HG03432 (cell line): ENCODE measurements at regions not wholly inside any gene's neighbourhood (a gene's known extent, or its start where the extent isn't known, plus 50 kb on each side); places are given as distances from the start of the nearest gene placed in this dataset.

Experiments used
- ATAC-seq: cut with Tn5 transposase; IDR thresholded peaks from one replicate; pipeline ENCODE4 v1.9.1; 2021; ENCODE audit warnings: mild to moderate bottlenecking, moderate library complexity; ENCODE audit not compliant: unreplicated experiment

DNA sequence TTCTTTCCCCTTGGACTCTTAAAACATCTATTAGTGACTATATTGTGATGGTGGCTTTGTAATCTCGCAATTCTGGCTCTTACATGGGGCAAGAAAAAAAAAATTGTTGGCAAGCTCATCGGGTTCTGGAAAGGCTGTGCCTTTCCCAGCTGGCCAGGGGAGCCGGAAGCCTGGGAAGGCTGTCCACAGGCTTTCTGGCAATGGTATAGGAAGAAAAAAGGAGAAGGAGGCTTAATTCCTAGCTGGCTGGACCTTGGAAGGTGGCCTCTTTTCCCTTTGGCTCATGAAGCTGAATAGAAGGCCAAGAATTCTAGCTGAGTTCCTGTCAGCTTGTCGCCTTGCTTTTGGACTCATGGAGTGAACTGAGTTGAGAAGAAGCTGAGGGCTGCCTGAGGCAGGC is 243.5 kb upstream of the SEMA6D start:
- ATAC-seq: no peak

DNA sequence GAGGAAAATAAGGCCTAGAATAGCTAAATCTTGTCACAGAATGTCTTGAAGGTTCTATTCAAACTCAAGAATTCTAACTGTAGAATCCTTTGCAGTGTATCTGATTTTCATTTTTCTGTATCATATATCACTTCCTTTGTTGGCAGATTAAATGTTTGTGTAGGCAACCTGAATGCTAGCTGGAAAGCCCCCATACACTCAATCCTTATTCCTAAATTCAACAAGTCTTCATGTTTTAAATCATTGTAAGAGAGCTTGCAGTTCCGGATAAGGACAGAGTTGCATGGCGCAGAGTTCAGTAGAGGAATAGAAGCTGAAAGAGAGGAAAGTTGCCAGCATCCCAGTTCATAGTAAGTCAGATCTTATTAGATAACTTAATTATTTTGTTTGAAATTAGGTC is 242.0 kb upstream of the SEMA6D start:
- no peak for ATAC-seq

DNA sequence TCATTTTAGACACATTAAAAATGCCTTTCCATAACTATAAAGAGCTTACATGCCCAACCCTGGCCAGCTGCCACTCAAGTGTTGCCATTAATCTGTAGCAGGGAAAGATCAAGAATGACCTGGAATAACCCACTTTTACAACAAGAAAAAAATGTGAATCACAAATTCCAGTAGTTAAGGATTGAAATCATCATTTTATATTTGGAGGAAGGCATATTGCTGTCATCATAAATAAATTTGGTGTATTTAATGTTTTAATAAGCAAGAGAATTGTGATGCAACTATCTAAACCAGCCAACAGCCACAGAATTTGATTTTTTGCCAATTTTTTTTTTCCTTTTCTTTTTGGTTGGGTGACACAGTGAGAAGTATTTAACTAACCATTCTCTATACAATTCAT is 240.0 kb upstream of the SEMA6D start:
- ATAC-seq: no peak

DNA sequence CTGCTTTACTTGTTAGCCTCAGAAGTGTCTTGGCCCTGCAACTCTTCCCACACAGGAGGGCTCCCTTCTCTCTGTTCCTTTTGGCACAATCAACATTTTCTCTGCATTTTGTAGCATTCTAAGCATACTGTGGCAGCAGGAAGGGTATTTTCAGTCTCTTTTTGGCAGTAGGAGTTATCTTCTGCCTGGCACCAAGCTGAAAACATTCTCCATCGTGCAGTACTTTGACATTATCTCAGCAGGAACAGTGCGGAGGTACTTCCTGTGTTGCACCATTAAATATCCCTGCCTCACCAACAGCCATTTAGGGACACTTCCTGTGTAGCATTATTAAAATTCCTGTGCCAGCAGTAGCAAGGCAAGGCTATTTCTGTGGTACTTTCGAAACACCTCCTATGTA is 233.2 kb upstream of the SEMA6D start:
- ATAC-seq: no peak

DNA sequence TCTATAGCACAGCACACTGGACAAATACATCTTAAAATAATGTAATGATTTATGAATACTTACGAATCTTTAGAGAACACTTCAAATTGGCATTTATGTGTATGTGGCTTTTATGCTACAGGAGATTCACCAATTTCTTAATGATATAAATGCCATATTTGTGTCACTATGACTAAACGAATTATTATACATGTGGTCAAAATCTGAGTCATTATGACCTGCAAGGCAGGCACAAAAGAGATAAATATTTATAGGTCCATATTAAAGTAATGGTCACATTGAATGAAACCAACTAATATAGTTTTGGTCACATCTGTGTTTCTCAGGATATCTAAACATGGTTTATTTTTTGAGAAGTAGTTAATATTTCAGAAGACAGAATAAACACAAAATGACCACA is 232.3 kb upstream of the SEMA6D start:
- no peak for ATAC-seq

DNA sequence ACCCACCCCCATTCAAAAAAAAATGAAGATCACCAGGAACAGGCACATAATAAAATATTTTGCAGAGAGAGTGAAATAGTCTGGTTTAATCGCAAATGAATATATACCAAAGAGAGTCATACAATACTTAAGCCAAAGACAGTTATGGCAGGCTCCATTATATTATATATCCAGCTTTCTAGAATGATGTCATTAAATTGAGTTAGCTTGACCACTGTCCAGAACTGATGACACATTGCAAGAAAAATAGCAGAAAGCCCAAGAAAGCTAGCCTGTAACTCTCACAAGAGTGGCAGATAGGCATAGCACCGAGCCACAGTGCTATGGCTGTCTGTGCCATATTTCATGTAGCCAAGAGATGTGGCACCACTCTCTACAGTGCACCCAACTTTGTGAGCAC is 231.9 kb upstream of the SEMA6D start:
- no peak for ATAC-seq

DNA sequence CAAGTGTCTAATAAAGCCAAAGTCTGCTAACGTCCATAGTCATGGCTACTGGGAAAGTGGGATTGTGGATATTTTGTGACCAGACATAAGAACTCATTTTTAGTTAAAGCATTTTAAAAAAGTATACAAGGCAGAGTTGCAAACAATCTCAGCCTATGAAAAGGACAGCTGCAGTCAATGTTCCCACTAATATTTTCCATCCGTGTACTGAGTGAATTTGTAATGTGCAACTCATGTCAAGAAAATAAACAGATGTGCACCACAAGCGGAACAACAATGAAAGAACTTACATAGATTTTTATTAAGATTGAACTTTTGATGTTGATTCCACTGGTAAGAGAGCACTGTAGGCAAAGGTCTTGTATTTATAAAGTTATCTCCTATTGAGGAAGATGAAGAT is 231.3 kb upstream of the SEMA6D start:
- ATAC-seq: no peak

DNA sequence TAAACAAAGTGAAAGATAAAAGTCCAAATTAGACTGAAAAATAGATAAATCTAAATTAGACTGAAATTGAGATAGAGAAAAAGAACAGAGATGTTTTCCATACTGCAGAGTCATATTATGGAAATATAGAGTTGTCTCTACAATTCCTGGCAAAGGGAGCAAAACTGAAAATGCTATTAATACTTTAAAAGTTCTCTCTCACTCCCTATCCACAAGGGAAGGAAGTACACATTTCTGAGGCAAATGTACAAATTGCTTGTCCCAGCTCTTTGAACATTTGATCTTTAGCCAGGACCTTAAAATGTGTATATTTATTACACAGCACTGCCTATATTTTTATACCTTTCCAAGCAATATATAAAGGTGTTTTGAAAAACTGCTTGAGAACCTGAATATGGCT is 225.1 kb upstream of the SEMA6D start:
- ATAC-seq: no peak

DNA sequence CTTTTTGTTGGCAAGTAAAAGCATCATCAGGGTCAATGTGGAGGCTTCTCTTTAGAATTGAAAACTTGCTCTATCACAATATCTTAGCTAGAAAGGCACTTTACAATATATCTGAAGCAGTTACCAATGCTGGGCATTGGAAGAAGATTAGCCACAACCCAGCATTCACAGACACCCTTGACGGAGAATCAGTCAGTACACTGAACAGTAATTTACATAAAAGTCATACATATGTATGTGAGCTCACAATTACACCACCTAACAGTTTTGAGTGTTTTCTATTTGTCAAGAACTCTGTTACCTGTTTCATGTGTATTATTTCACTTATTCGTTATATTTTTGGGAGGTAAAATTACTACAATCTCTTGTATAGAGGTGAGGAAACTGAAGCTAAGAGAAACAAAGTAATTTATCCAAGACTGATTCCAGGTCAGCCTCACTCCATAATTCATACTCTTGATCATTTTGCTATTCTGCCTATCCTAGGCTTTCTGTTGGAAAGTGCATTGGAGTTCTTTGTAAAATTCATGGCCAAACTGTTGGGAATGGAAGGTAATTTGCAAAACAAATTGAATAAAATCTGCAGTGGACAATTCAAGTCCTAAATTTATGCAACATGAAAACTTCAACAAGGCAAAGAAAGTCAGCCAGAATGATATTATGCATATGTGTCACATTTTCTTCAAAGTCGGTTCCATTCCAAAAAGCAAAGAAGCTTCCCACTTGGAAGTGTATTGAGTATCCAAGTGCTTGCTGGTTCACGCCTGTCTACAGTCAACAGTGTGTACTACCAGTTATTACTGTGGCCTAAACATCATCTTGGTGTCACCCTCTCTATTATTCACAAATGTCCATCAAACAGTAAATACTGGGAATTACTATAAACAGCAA is 223.7 kb upstream of the SEMA6D start:
- no peak for ATAC-seq

DNA sequence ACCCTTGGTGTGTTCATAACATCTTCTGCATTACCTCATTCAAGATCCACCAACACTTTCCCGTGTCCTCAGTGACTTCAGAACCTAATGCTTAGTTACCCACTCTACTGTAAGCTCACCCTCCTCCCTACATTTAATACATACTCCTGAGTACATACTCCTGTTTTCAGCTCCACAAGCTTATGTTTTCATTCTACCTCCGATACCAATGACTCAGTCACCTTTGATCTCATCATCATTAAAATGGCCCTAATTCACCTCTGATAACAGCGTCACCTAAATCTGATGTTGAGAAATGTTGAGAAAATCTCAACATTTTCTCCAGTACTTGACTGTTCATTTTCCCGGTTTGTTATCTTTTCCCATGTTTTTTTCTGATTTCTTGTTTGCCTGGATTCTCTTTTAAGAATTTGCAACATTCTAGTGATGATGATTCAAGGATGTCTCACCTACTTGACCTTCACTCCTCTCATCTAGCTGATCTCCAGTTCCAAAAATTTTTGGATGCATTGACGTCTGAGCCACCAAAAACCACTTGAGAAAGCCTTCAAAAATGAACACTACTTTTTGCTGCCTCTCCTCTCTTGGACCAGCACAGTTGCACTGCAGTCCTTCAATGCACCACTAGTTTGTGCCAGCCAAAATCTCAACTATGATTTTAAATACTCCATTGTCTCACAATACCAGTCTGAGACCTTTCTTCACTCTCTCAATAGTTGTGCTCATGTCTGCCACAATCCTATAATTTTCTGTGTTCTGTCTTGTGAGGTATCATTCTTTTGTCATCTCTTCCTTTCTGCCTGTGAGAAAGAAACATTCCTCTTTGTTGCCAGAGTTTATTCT is 220.7 kb upstream of the SEMA6D start:
- ATAC-seq: no peak

DNA sequence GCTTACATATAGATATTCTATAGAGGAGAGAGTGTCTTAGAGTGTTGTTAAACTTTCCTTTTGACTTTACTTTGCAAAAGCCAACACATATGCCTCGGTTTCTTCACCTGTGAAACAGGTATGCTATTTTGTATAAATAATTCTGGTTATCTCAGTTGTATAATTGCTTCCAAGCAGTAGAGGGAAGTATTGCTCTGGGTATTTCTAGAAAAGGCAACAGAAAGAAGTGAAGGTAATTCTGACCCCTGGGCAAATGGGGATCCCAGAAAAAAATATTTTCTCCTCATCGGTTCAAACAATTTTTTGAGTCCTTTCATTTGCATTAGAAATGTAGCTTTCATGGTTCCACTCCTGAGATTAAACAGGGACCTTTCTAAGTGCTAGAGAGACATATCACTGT is 216.5 kb upstream of the SEMA6D start:
- no peak for ATAC-seq

DNA sequence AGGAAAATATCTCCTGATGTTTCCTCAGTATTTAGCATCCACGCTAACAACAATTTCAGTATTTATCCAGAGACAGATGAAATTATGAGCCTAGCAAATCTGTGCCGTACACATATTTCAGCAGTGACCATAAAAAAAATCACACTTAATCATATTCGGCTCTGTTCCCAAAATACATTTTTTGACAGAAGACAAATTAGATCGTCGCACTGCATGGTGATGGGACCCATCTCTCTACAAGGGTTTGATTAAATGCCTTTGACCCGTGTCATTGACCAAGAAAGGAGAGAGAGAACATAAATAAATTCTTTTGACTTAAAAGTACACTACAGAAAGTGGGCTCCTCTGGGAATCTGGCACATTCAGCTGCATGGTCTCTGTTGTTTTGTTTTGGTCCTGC is 215.3 kb upstream of the SEMA6D start:
- ATAC-seq: no peak

DNA sequence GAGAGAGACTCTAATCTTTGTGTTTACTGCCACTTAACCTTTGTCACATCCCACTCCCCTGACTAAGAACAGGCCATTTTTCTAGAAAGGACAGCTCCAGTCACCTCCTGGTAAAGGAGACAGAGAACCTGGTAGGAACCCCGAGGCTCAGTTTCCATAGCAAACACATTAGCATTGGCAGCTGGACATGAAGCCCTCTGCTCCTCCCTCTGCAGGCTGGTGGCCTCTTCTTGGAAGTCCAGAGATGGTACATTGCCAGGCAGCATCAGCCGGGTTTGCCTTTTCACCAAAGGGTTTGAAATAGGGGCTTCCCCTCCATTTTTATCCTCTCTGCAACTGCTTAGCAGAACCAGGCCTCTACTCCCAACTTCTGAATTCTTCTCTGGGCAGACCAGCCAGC is 213.4 kb upstream of the SEMA6D start:
- no peak for ATAC-seq

DNA sequence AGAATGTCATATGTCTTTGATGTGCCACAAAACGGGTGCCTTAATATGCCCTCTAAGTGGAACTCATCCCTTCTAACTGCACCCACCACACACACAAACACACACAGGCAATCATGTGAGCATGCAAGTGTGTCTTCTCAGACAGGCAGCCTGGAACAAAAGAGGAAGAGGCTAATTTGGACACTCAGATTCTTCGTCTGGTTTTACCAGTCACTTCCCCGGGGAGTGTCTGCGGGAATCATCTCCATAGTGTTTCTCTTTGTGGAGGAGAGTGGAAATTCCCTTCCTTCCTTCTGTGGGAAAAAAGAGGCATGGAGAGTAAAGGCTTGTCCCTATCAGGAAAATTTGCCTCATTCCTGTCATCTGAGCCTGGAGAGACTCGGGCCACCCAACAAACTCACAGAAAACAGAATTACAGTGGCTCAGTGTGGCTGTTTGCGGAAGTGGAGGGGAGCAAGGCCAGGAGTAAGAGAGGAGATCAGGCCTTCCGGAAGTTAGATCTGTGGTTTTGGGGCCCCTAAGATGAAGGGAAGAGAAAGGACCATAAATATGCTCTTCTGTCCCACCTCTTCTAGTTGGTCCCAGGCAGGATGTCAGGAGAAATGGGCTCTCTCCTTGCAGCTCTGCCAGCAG is 212.6 kb upstream of the SEMA6D start:
- no peak for ATAC-seq

DNA sequence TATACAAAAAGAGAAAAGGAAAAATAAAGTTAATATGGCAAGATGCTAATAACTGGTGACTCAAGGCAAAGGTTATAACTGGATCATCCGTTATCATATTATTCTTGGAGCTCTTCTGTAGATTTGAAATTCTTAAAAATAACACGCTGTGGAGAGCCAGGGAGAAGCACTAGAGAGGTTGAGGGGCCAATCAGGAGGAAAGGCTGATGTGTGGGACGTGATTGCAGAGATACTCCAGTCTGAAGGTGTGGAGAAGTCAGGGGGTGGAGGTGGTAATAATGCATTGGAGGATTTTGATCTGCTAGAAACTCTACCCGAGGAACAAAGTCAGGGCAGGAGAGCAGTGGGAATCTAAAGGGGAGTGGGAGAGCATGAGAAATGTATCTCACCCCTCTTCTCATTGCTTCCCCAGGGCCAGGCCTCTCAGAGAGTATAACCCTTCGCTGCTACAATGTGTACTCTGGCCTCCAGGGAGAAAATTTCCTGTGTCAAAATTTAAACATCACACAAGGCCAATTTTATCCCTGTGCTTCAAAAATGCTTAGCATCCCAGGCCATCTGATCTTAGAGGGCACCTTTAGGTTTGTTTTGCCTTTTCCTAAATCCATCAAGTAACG is 211.5 kb upstream of the SEMA6D start:
- no peak for ATAC-seq

DNA sequence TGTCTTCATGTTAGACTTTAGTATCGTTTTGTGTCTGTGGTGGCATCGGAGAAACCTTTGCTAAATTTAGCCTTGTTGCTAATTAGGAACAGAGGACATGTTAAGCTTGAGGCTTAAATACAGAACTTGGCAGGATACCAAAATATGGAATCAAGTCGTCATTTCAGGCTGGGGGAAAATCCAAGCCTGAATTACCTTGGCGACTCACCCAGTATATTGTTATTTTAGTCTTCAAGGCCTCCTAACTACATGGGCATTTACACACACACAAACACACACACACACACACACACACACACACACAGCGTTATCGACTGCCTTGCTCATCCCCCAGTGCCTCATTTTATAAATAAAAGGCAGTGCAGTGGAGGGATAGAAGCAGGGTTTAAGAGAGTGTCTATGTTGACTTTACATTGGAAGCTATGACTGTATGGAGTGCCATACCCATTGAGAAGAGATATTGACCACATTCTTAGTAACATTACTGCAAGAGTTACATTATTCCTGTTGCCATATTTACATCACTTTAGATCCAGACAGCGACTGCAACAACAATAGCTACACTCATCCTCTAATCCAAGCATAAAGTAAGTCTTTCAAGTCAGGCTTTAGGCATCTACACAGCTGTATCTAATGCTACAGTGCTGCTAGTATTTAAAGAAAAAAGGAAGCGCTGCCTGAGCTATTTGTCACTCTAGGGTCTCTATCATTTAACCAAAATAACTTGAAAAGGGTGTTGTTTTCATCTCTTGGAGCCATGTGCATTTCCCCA is 210.8 kb upstream of the SEMA6D start:
- no peak for ATAC-seq

DNA sequence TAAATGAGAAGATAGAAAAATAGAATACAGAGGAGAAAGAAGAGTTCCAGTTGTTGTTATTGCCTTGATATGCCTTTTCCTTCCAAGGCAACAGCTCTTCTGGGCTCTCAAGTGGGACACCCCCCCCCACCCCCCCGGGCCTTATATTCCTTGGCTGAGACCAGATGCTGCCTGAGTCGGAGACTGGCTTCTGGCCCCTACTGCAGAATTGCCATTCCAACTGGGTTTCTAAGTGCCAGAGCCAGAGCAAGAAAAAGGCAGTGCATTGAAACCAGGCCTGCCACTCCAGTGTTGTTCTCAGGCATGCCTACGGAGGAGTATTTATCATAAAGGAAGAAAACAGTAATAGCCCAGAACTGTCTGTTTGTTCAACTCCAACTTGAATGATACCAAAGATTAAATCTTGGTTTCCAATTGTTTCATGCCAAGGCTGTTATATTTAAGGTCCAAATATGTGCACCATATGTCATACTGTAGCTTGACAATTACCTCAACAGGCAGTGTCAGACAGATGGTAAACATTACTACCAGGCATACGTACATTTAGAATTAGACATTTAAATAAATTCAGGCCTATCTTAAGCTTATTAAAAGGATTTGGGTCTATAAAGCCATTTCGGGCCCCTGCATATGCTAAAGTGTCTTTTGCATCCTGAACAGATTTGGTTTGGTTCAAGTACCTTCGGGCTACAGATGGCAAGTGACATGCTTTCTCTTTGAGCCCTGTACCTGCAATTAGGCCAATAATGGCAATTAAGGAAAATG is 209.9 kb upstream of the SEMA6D start:
- no peak for ATAC-seq

DNA sequence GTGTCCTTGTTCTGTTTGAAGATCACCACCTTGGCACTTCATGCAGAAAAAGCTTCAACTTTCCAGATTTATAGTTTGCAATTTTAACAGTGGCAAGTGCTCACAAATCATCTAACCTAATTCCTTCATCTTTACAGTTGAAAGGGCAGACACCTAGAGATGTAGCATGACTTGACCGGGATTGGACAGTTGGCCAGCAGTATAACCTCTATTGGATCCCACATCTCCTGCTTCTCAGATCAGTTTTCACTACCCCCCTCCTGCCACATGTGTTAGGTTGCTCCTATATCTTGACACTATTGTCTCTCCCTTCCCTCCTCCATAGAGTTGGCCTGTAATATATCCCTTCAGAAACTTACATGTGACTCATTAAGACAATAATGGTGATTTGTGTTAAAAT is 206.0 kb upstream of the SEMA6D start:
- no peak for ATAC-seq

DNA sequence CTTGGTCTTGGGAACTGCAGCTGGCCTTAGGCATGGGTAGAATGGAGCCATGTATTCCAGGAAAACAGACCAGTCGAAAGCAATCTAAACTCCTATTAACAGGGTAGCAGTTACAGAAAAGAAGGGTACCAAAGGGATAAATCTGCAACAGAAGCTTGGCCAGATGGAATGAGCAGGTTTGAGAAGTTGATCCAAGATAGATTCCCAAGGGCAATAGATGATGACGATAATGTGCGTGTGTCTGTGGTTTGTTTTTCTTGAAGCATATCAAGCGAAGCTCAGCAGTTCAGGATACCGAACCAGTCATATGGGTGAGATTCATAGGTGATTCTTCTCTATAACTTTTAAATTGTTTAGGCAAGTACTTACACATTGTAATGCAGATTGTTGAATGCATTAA is 203.8 kb upstream of the SEMA6D start:
- ATAC-seq: no peak

DNA sequence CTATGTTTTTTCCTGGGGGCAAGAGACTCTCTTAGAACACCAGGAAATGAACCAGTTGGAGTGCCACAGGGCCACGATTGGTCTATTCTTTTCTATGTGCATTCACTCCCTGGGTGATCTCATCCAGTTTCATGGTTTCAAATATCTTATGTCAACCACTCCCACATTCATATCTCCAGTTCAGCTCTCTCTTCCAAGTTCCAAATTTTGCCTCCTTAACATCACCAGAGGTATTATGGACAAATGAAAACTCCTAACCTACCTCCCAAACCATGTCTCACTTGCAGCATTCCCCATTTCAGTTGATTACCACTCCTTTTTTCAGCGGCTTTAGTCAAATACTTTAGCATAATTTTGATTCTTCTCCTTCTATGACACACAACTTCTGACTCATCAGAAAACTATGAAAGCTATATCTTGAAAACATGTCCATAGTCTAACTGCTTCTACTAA is 203.1 kb upstream of the SEMA6D start:
- no peak for ATAC-seq
